GM18867 (cell line): ENCODE measurements at regions not wholly inside any gene's neighbourhood (a gene's known extent, or its start where the extent isn't known, plus 50 kb on each side); places are given as distances from the start of the nearest gene placed in this dataset.

Experiments
- ATAC-seq: cut with Tn5 transposase; IDR thresholded peaks from one replicate; pipeline ENCODE4 v1.9.1; 2021; ENCODE audit warnings: mild to moderate bottlenecking, moderate library complexity; ENCODE audit not compliant: unreplicated experiment

DNA sequence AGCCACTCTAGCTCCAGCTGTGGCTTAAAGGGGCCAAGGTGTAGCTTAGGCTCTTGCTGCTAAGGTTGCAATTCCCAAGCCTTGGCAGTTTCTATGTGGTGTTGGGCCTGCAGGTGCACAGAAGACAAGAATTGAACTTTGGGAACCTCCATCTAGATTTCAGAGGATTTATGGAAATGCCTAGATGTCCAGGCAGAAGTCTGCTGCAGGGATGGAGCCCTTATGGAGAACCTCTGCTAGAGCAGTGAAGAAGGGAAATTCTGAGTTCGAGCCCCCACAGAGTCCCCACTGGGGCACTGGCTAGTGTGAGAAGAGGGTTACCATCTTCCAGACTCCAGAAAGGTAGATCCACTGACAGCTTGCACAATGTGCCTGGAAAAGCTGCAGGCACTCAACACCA, 694.7 kb downstream of the SLC16A7 start:
- ATAC-seq, result no peak

DNA sequence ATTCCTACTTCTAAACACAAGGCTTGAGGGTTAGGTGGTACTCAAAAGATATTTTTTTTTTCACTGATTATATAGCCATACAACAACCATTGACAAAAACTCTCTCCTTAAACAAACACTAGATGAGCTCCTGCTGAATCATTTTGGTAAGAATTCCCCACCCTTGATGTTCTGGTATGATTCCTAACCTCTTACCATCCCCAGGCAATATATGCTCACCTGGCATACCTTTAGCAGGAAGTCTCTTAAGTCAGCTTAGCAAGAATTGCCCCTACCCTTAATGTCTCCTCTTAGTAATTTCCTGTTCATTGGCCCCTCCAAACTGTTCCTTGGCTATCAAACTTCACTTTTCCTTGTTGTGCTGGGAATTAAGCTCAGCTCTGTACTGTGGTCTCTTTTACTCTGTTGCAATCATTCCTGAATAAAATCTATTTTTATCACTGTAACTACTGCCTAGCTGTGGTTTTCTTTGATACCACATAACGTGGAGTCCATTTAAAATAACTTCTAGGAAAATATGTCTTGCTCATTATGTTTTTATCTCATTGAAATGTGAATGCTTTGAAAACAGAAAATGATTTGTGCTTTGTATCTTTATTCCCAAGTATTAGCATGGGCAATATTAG, 712.6 kb downstream of the SLC16A7 start:
- no peak for ATAC-seq

DNA sequence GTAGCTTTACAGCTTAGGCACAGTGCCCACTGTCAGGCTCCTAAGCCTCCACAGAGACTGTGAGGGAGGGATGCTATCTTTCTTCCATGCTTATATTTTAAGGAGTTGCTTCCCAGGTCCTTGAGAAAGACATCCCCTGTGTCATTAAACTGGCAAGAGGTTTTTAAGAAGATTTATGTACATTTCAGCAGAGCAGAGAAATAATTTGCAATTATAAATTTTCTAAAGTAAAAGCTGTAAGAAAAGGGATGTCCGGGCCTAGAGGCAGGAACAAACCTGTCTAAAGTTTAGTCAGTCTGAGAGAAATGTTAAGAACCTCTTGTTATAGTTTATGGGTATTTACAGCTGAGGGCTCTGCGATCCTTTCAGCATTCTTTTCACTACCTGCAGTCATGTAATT, 716.1 kb downstream of the SLC16A7 start:
- ATAC-seq, result no peak

DNA sequence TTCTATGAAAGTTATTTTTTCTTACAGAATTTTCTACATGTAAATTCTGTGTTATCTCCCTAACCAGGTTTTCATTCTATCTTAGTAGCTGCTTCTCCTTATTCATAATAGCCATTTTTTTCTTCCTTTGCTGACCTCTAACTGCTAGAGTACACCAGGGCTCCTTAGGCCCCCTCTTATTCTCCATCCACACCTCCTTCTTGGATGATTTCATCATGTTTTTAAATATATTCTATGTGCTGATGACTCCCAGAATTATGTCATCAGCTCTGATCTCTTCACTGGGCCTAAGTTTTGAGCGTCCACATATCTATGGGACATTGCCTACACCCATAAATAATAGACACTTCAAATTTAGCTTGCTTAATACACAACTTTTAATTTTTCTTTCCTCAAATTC, 721.5 kb downstream of the SLC16A7 start:
- no peak for ATAC-seq

DNA sequence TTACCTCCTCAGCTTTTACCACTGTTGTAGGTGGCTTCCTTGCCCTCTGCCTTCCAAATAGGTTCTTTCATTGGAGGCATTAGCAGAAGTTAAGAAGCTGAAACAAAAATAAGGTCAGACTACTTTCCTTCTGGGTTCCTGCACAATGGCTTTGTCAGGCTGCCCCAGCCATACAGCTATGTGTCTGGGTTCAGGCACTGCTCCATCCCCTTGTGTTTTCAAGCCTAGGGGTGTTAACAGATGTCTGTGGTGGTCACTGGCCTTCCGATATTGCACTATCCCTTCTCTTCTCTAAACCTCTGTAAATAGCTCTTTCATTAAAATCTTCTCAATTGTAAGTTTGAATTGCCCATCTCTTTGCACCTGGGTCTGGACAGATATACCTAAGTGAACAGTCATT, 728.9 kb downstream of the SLC16A7 start:
- no peak for ATAC-seq

DNA sequence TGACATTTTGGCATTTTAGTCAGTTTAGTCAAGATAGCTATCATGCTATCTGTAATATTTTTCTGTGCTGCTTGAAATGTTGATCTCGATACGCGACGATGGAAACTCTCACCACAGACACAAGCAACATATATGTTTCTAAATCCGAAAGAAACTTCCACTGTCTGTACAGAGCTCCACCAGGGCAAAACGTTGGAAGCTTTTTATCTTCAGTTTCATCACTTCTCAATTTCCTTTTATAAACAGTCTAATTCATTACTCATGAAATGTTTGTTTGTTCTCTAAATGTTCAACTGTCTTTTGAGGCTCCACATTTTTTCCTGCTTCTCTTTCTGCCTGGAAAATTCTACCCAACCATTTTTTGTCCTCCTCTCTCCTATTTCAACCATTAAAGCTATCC, 737.6 kb downstream of the SLC16A7 start:
- ATAC-seq, result no peak

DNA sequence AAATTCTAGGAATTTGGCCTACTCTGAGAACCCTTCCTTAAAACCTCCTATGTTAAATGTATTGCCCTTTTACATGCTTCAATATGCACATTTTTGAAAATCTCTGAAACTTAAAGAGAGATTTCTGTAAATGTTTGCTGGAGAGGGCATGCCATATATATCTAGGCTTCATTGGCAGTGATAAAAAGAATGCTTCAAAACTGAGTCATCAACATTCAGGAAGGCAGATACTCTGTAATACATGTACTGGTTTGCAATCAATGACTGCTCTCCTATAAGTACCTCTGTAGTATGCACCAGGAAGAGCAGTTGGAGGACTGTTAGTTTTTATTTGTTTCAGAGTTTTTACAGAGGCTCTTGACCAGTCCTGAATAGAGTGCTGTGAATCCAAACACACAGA, 739.9 kb downstream of the SLC16A7 start:
- ATAC-seq, result no peak

DNA sequence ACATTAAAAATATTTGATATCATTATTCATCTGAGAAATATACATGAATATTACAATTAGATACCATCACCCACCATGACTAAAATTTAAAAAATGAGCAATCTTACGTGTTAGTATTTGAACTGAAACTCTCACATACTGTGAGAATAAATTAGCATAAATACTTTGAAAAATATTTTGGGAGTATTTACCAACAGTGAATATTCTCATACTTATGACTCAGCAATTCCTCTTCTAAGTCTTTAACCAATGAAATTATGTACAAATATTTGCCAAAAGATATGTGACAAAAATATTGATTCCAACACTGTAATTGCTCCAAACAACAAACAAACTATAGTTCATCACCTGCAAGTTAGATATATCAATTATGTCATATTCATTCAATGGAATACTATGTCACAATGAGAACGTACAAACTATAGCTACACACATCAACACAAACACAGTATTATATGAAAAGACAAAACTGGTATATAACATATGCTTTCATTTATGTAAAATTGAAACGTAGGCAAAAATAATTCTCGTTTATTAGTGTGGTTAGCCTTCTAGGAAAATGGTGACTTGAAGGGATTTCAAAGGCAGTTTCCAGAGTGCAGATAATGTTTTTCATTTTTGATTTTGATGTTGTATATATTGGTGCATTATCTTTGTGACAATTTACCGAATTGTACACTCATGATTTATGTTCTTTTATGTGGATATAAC, 742.2 kb downstream of the SLC16A7 start:
- ATAC-seq, result no peak

DNA sequence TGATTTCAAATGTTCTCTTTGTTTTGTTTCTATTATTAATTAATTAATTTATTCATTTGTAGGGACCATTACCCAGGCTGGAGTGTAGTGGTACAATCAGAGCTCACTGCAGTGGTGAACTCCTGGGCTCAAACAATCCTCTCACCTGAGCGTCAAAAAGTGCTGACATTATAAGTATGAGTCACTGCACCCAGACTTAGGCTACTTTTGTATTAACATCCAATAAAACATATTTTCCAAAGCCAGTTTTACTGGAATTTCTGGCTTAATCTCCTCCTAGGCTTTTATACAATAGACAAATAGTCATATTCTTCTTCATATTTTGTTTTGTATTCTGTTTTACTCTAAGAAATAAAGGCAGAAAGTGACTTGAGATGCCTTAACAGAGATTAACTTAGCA, 749.6 kb downstream of the SLC16A7 start:
- no peak for ATAC-seq

DNA sequence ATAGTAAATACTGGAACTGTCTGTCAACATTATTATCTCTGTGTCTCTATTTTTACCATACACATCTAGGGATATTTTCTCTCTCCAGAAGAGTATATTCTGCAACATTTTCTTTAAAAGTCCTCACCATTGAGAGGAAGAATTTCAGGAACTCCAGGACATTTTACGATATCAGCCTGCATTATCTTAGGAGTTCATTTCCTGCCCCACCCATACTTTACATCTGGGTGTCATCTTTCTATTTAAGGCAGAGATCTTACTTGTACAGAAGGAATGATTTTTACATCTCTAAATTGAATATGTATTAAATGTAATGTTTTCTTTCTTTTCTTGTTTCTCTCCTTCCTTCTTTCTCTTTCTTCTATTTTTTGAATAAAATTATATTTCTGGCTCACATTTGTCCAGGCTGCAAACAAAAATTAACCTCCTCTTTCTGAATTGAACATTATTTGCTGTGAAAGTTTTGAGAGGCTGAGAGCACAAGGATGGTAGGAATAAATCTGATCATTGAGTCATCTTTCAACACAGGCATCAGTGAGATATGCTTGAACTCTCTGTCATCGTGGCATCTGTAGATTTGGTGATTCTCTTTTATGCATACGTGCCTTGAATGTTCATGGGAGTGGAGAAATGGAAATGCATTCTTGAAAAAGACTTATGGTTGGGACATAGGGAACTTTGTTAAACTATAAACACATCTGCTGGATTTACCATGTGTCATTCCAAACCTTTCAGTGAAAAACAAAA, 753.6 kb downstream of the SLC16A7 start:
- ATAC-seq, result no peak

DNA sequence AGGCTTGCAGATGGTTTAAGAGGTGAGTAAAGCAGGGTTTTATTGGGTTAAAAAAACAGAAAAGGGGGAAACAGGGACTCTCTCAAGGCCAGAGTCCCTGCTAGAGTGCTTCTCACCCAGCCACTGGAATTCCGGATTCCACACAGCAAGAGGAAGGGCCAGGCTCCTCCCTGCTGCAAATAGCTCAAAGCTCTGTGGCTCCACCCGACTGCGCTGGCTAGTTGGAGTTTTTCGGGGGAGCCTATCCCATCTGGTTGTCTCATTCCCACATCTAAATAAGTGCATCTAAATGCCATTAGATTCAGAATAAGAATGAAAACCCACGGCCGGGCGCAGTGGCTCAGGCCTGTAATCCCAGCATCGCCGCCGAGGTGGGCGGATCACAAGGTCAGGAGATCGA, 791.5 kb downstream of the SLC16A7 start:
- ATAC-seq, result no peak

DNA sequence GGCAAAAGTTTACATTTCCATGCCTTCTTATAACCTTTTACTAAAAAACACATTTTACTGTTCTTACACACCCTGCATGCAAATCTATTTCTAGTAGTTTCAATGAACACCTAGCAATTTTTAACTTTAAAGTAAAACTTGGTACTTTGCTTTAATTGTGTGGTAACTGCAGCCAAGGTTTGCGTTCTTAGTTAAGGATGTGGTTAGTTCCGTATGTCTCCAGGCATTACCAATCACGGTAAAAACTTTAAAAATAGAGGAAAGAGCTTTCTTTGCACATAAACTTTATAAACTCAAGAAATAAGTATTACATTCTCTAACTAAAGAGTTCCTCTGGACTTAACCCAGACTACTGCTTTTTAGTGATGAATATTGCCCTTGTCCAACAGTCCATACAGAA, 795.2 kb downstream of the SLC16A7 start:
- ATAC-seq, result no peak

DNA sequence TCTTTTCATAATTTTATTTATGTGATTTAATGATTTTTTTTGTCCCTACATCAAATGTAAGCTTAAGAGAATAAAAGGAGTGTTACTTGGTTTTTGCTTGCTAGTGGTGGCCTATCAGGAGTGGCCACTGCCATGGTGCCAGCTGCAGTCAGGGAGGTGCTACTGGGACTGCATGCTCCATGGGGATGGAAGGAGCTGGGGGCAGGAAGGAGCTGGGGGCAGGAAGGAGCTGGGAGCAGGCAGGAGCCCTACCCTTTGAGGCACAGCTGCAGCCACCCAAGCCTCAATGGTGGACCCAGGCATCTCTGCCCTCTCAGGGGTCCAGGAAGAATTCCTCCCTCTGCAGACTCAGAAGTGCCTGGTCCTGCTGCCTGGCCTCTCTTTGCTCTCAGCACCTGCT, 796.0 kb downstream of the SLC16A7 start:
- no peak for ATAC-seq

DNA sequence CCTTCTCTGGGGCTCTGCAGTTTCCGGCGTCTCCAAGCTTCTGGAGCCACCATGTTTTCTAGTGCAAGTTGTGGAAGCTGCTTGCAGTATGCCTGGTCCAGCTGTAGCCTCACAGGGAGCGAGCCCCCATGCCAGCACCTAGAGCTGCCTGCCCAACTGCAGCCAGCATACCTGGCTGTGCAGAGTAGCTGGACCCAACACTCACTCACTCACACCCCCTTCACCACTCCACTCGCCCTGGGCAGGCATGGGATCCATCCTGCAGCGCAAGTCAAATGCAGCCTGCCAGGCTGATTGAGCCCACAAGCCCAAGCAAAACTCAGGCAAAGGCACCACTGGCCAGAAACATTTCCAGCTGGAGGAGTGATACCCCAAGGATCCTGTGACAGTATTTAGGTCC, 797.3 kb downstream of the SLC16A7 start:
- ATAC-seq, result no peak

DNA sequence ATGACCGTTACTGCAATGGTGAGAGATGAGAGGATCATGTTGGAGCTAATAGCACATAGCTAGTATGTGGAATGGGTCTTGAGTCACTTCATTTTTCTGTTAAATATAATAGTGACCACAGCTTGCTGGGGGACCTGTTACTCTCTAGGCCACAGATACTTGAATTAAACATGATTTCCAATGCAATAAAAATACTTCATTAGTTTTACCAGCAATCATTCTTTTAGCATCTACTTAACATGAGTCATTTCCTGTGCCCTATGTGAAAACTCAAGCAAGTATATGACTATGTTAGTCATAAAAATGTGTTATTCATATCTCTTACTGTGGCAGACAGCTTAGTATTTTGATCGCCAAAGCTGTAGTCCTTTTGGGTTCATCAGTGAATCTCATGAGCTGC, 798.8 kb downstream of the SLC16A7 start:
- ATAC-seq, result no peak

DNA sequence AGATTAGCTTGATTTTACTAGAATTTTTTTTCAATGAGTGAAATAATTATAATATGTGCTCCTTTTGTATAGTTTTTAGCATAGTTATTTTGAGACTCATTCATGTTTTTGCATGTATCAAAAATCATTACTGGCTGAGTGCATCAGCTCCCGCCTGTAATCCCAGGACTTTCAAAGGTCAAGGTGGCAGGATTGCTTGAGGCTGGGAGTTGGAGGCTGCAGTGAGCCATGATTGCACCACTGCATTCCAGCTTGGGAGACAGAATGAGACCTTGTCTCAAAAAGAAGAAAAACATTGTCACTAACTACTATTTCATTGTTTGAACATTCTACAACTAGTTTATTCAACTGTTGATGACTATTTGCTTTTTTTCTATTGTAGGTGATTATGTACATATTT, 802.7 kb downstream of the SLC16A7 start:
- no peak for ATAC-seq

DNA sequence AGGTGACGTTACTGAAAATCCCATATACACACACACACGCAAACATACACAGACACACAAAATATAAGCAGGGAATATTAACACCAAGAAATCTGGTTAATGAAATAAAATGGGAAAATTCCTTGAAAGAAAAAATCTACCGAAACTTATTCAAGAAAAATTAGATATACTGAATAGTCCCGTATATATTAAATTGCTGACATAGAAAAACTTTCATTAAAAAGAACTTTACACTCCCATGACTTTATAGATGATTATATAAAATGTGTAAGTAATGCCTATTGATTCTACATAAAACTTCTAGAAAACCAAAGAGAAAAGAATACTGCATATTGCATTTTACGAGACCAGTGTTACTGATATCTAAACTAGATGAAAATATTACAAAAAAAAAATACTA, 803.2 kb downstream of the SLC16A7 start:
- no peak for ATAC-seq

DNA sequence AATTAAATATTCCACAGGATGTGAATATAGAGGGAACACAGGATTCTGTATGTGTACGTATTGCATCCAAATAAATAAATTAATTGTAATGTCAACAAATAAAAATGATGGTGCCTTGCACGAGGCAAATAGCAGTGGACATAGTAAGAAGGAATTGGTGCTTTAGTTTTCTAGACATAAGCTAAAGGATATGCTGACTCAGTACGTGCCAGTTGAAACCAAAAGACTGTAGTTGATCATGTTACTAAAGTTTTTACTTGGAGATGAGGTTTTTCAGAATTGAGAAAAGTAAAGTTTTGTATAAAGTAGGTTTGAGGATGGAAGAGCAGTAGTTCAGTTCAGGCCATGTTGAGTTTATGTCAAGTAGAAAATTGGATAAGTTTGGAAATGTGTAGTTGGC, 807.2 kb downstream of the SLC16A7 start:
- ATAC-seq, result no peak

DNA sequence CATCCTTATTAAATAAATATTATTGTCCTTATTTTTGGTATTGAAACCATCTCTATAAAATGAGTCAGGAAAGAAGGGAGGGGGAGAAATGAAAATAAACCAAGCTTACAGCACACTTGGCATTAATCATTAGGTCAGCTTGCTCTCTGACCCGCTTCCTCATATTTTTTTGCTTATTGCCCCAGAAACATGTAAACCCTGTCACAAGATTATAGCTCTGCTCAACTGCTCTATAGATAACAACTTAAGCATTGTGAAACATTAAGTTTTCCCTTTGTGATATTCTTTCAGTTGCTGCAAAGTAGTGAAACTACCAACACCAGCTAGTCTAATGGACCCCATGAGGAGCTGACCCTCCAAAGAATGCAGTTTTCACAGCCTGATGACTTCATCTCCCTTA, 819.5 kb downstream of the SLC16A7 start:
- ATAC-seq, result no peak

DNA sequence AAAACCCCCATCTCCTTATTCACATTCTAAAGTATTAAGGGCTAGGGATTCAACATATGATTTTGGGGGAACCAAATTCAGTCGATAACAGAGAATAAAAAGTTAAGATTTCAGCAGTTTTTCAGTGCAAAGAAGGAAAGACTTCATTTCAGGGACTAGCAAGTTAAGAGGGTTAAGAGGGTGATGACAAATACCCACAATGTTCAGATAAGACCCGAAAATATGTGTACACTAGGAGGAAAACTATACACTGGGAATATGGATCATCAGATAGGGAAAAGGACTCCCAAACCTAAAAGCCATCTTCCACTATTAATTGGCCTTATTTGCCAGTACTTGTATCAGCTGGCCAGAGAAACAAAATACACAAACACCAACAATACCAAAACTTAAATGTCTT, 824.2 kb downstream of the SLC16A7 start:
- ATAC-seq, result no peak

DNA sequence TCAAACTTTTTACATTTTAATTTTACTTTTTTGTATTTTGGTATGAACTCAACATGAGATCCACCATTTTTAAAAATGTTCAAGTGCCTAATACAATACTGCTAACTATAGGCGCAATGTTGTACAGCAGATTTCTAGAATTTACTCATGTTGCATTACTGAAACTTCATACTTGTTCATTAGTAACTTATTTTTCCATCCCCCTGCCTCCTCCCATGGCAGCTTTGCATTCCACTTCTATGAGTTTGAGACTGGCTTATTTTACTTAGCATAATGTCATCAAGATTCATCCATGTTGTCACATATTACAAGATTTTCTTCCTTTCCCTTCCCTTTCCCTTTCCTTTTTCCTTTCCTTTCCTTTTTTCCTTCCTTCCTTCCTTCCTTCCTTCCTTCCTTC, 825.9 kb downstream of the SLC16A7 start:
- no peak for ATAC-seq

DNA sequence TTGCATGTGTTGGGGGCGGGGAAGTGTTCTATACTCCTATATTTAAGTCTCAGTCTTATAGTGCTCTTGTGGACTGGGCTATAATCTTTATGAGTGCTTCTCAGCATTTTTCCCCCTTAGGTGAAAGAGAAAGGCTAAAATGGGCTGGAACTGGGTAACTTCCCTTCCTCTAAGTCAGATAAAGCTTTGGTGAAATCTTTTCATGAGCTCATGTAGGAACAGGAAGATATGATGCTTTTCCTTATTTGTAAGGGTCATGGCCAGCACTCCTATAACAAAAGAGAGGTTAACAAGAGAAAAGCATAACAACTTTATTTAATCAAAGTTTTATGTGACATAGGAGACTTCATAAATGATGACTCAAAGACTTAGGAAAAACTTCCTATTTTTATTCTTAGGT, 841.5 kb downstream of the SLC16A7 start:
- no peak for ATAC-seq
